Ovary (tissue), 7 donors: ENCODE measurements at regions not wholly inside any gene's neighbourhood (a gene's known extent, or its start where the extent isn't known, plus 50 kb on each side); places are given as distances from the start of the nearest gene placed in this dataset.

Experiments used
- DNase-seq, 5 donors: peaks; one replicate each; pipeline ENCODE4 v3.0.0-alpha.2; 2019 to 2020
- H3K27ac ChIP-seq, 2 donors: fragments of 200-600 bp; one replicate each; pipeline versions ENCODE4 v1.5.1 to v1.8.0; 2019 to 2022
- H3K27me3 ChIP-seq: fragments of 200-600 bp; one replicate; pipeline ENCODE4 v1.8.0; 2022
- H3K36me3 ChIP-seq: fragments of 200-600 bp; sonication (generic); one replicate; pipeline ENCODE4 v1.5.1; 2019
- H3K4me1 ChIP-seq: one replicate; pipeline ENCODE4 v1.8.1; 2013; ENCODE audit warnings: mild to moderate bottlenecking, moderate library complexity; ENCODE audit not compliant: insufficient read depth
- H3K4me3 ChIP-seq: fragments of 200-600 bp; sonication (generic); one replicate; pipeline ENCODE4 v1.5.1; 2017
- H3K9me3 ChIP-seq, 2 donors: fragments of 200-600 bp in 1 of 2; sonication (generic) in 1 of 2; one replicate each; pipeline versions ENCODE4 v1.5.1 to v1.8.1; 2013 to 2019; ENCODE audit warnings: mild to moderate bottlenecking in 1 of 2, moderate library complexity in 1 of 2
- CTCF ChIP-seq, 3 donors: fragments of 450-650 bp in 2 of 3; fragments of 200-600 bp in 1 of 3; IDR thresholded peaks; one replicate each; pipeline versions ENCODE4 v1.5.1 to v1.8.0; 2016 to 2022; ENCODE audit warnings: antibody characterized with exemption in 3 of 3, mild to moderate bottlenecking in 1 of 3
- EP300 ChIP-seq: sonication (generic); formaldehyde crosslinking; IDR thresholded peaks from one replicate; pipeline ENCODE4 v1.6.1; 2017; ENCODE audit warnings: antibody characterized with exemption
- POLR2A ChIP-seq: fragments of 450-650 bp; IDR thresholded peaks from one replicate; pipeline ENCODE4 v1.6.1; 2017; ENCODE audit warnings: antibody characterized with exemption, mild to moderate bottlenecking, moderate library complexity
- WGBS, 3 donors: extraction: QIAGEN DNeasy Blood & Tissue Kit in 1 of 3; methylation state at CpG; one replicate each; pipeline versions ENCODE4 v1.1.5 to v1.1.7; 2013 to 2017; 5-methylcytosine and 5-hydroxymethylcytosine counted together
- intact Hi-C, 4 donors: fragments of 100-400 bp; cut with DNase I; formaldehyde crosslinking; loops; one replicate each; pipeline versions ENCODE4 v1.11.0 to v1.15.1; 2022 to 2023
- donor health status: DM: no; HTN: no; CAD: no; lungs with moderate emphysema.
- donor health status: DM: no; HTN: no; CAD: no.
- donor health status: Bipolar disorder and iron deficiency.
- donor health status: DM: no; HTN: no; CAD: no.
- donor health status: DM: yes; HTN: yes; CAD: no.

GRCh38 chr5:121706686-121707085 is 145.0 kb upstream of the FTMT start:
- no peak for DNase-seq
- H3K27ac ChIP-seq = no peak overlapping the region
- no peak overlapping the region for H3K4me3 ChIP-seq
- intact Hi-C loops = no loop called here
- WGBS, 3 donors = 37 to 41% (median 38%) methylated on average over 2 of the region's 2 CpGs
- TF ChIP-seq POLR2A (no peak), CTCF (IDR thresholded peaks at IDR 0.05) (no peak), EP300 (no peak)
- no peaks in the 10 kb centered on the region for H3K36me3 ChIP-seq
- H3K9me3 ChIP-seq = no peaks in the 10 kb centered on the region
- H3K27me3 ChIP-seq = no peaks in the 10 kb centered on the region
- H3K4me1 ChIP-seq = no peaks in the 10 kb centered on the region

GRCh38 chr5:121707178-121707577 is 144.5 kb upstream of the FTMT start:
- Histone ChIP-seq H3K27me3 (no peaks in the 10 kb centered on the region), H3K9me3 (no peaks in the 10 kb centered on the region), H3K4me1 (no peaks in the 10 kb centered on the region), H3K27ac (no peak overlapping the region), H3K36me3 (no peaks in the 10 kb centered on the region), H3K4me3 (no peak overlapping the region)
- TF ChIP-seq EP300 = no peak
- TF ChIP-seq CTCF (IDR thresholded peaks at IDR 0.05) = no peak
- no peak for TF ChIP-seq POLR2A
- no peak for DNase-seq
- intact Hi-C loops = no loop called here
- WGBS, 3 donors = 70 to 82% (median 73%) methylated on average over 1 of the region's 1 CpG

GRCh38 chr5:121711416-121711815 is 140.3 kb upstream of the FTMT start:
- Histone ChIP-seq H3K27me3 (no peaks in the 10 kb centered on the region), H3K9me3 (no peaks in the 10 kb centered on the region), H3K27ac (no peak overlapping the region), H3K4me3 (no peak overlapping the region), H3K4me1 (no peaks in the 10 kb centered on the region), H3K36me3 (no peaks in the 10 kb centered on the region)
- no peak for DNase-seq
- intact Hi-C loops = no loop called here
- TF ChIP-seq POLR2A = no peak
- TF ChIP-seq CTCF (IDR thresholded peaks at IDR 0.05) = no peak
- no peak for TF ChIP-seq EP300

- Histone ChIP-seq H3K36me3 (no peaks in the 10 kb centered on the region), H3K27ac (no peak overlapping the region), H3K9me3 (no peaks in the 10 kb centered on the region), H3K4me1 (no peaks in the 10 kb centered on the region), H3K4me3 (no peak overlapping the region), H3K27me3 (no peaks in the 10 kb centered on the region)
- intact Hi-C loops = no loop called here
- WGBS, 3 donors = 78 to 82% (median 82%) methylated on average over 2 of the region's 2 CpGs
- DNase-seq = no peak
- TF ChIP-seq CTCF (IDR thresholded peaks at IDR 0.05) (no peak), EP300 (no peak)
Measured at GRCh38 chr5:121719255-121719654, 132.4 kb upstream of the FTMT start.

GRCh38 chr5:121725450-121725849 is 126.2 kb upstream of the FTMT start:
- intact Hi-C loops = no loop called here
- no peak overlapping the region for H3K4me3 ChIP-seq
- no peaks in the 10 kb centered on the region for H3K36me3 ChIP-seq
- no peaks in the 10 kb centered on the region for H3K27me3 ChIP-seq
- H3K27ac ChIP-seq = no peak overlapping the region
- no peak for TF ChIP-seq EP300
- TF ChIP-seq POLR2A = no peak
- no peak for TF ChIP-seq CTCF (IDR thresholded peaks at IDR 0.05)
- no peaks in the 10 kb centered on the region for H3K9me3 ChIP-seq
- no peak for DNase-seq
- WGBS, 3 donors = 70 to 82% (median 77%) methylated on average over 1 of the region's 1 CpG
- no peaks in the 10 kb centered on the region for H3K4me1 ChIP-seq
